ENCODE measurements at regions not wholly inside any gene's neighbourhood (a gene's known extent, or its start where the extent isn't known, plus 50 kb on each side); places are given as distances from the start of the nearest gene placed in this dataset.

DNA sequence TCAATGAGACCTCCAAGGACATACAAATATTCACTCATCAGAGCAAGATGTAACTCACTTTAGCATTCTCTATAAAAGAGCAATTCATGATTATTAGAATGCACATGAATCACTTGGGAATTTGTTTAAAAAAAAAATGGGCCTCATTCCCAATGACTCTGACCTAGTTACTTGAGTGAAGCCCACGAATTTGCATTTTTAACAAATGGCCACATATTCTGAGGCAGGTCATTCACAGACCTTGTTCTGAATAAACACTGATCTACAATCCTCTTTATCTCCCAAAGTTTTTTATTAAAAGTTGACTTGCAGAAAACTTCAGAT, 255.1 kb upstream of the VEGFC start:
- no peak for DNase-seq
- no peaks in the 10 kb centered on the region for H3K4me1 ChIP-seq
- TF ChIP-seq, protein P1, sequence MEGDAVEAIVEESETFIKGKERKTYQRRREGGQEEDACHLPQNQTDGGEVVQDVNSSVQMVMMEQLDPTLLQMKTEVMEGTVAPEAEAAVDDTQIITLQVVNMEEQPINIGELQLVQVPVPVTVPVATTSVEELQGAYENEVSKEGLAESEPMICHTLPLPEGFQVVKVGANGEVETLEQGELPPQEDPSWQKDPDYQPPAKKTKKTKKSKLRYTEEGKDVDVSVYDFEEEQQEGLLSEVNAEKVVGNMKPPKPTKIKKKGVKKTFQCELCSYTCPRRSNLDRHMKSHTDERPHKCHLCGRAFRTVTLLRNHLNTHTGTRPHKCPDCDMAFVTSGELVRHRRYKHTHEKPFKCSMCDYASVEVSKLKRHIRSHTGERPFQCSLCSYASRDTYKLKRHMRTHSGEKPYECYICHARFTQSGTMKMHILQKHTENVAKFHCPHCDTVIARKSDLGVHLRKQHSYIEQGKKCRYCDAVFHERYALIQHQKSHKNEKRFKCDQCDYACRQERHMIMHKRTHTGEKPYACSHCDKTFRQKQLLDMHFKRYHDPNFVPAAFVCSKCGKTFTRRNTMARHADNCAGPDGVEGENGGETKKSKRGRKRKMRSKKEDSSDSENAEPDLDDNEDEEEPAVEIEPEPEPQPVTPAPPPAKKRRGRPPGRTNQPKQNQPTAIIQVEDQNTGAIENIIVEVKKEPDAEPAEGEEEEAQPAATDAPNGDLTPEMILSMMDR (IDR thresholded peaks at IDR 0.05): no peak
- no peak for TF ChIP-seq POLR2A (IDR thresholded peaks at IDR 0.05)
- H3K4me3 ChIP-seq: no peak overlapping the region
- intact Hi-C loops (cut with DNase I; ENCODE audit: low total_unique reads): no loop called here
- 23 to 31% methylated on average over 1 of the region's 1 CpG for WGBS, 2 donors
- H3K27ac ChIP-seq: no peak overlapping the region
- no peaks in the 10 kb centered on the region for H3K36me3 ChIP-seq (ENCODE audit: low read depth, missing control alignments)
- H3K27me3 ChIP-seq: no peaks in the 10 kb centered on the region
- H3K9me3 ChIP-seq: no peaks in the 10 kb centered on the region

DNA sequence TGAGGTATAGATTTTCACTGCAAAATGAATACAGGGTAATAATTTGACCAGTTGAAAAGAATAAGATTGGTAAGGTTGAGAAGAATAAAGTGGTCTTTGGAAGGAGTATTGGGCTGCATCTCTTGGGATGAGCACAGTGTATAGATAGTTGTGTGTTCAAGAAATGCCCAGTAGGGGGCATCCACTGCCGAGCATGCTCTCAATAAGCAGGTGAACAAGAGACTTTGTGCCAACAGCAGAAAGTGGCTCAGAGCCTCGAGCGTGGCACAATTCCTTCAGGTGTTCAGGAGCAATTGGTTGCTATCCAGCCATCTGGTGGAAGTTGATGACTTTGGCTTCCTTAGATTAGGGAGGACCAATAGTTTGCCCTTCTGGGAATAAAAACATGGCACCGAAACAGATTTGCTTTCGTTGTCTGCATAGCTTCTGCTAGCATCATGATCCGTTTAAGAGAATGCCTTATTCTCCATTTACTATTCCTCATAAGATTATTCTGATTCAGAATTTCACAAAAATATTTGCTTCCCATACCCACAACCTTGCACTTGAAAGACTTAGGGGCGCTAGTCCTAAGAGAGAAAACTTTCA, 258.1 kb upstream of the NEIL3 start:
- H3K4me3 ChIP-seq: no peak overlapping the region
- H3K27me3 ChIP-seq: no peaks in the 10 kb centered on the region
- intact Hi-C loops (cut with DNase I; ENCODE audit: low total_unique reads): no loop called here
- H3K36me3 ChIP-seq (ENCODE audit: low read depth, missing control alignments): no peaks in the 10 kb centered on the region
- TF ChIP-seq, protein P1 (IDR thresholded peaks at IDR 0.05): peak in 2 of 3 experiments; percentile 31 to 45
- TF ChIP-seq POLR2A (IDR thresholded peaks at IDR 0.05): no peak
- WGBS, 2 donors: 74 to 78% methylated on average over 7 of the region's 7 CpGs
- H3K27ac ChIP-seq: no peak overlapping the region
- peak; percentile 68 for DNase-seq
- H3K4me1 ChIP-seq: no peaks in the 10 kb centered on the region
- no peaks in the 10 kb centered on the region for H3K9me3 ChIP-seq

DNA sequence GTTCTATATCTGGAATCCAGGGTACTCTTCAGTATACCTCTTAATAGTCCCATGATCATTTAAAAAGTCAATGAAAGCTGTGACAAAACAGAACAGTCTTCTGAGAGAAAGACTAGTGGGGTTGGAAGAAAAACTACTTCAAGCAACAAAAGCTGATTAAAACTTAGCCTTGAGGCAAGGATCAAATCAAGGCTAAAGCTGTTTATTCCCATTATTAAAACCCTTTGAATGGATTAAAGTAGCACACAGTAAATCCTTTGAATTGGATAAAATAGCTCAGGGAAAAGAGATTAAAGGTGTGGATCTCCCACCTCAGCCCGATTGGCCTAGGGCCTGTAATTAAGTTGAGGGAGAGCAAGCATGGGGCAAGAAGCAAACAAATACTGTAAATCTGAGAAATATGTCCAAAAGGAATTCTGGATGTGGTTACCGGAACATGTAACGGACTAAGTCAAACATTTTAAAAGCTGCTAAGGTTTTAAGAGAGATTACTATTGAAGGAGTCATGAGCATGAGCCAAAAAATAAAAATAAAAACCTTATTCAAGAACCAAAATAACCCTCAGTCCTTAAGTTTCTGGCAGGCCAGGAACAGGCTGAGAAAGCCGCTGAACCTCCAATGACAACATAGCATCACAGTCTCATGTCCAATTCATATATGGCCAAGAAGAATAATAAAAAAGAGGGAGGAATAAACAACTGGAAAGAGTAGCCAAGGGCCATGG, 257.3 kb upstream of the NEIL3 start:
- Histone ChIP-seq H3K4me1 (no peaks in the 10 kb centered on the region), H3K36me3 (ENCODE audit: low read depth, missing control alignments) (no peaks in the 10 kb centered on the region), H3K27ac (no peak overlapping the region), H3K4me3 (no peak overlapping the region), H3K27me3 (no peaks in the 10 kb centered on the region), H3K9me3 (no peaks in the 10 kb centered on the region)
- no peak for DNase-seq
- intact Hi-C loops (cut with DNase I; ENCODE audit: low total_unique reads): no loop called here
- no peak for TF ChIP-seq POLR2A (IDR thresholded peaks at IDR 0.05)
- TF ChIP-seq, protein P1 (IDR thresholded peaks at IDR 0.05): no peak
- 29 to 63% methylated on average over 4 of the region's 4 CpGs for WGBS, 2 donors

DNA sequence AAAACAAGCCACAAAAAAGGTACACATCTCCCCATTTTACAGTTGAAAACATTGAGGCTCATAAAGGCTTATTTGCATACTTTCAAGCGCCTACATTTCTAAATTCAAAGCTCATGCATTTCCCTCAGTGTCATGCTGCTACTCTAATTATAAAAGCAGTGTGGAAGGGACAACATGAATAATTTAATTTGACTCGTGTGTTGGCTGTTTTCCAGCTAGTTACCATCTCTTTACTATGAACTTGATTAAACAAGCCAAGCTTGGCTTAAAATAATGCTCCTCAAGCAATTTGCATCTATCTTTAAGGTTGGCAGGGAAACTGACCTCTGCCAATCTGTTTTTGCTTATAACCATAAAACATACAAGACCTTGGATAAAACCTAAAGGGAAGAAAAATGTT, 252.5 kb upstream of the NEIL3 start:
- no peak for DNase-seq
- 71 to 84% methylated on average over 2 of the region's 2 CpGs for WGBS, 2 donors
- no peaks in the 10 kb centered on the region for H3K4me1 ChIP-seq

More for the DNA sequence above, 252.5 kb upstream of the NEIL3 start:
- H3K9me3 ChIP-seq: no peaks in the 10 kb centered on the region
- no peak overlapping the region for H3K4me3 ChIP-seq
- intact Hi-C loops (cut with DNase I; ENCODE audit: low total_unique reads): no loop called here
- no peak overlapping the region for H3K27ac ChIP-seq
- no peaks in the 10 kb centered on the region for H3K36me3 ChIP-seq (ENCODE audit: low read depth, missing control alignments)
- H3K27me3 ChIP-seq: no peaks in the 10 kb centered on the region
- TF ChIP-seq, protein P1 (IDR thresholded peaks at IDR 0.05): no peak
- no peak for TF ChIP-seq POLR2A (IDR thresholded peaks at IDR 0.05)

Data from testis (tissue), 2 donors.